ENCODE measurements at regions not wholly inside any gene's neighbourhood (a gene's known extent, or its start where the extent isn't known, plus 50 kb on each side); places are given as distances from the start of the nearest gene placed in this dataset.

DNA sequence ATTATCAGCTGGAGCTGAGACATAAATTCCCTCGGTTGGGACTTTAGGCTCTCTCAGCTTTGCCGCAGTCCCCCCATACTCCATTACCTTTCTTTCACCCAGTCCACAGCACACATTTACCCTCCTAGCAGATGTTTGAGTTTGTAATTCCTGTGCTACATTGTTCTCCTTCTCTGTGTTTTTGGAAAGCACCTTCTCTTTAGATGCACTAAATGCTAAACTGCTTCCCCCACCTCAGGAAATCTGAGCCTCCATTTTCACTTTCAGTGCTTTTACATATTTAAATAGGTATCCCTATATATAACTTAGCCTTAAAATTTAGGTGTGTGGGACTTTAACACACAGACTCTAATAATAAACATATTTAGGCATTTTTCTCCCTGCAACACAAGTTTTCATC lies 356.9 kb downstream of the NFIB start:
- no peak for TF ChIP-seq EZH2 (IDR thresholded peaks at IDR 0.05; ENCODE audit: borderline replicate concordance, low read length)
- TF ChIP-seq, protein P1, sequence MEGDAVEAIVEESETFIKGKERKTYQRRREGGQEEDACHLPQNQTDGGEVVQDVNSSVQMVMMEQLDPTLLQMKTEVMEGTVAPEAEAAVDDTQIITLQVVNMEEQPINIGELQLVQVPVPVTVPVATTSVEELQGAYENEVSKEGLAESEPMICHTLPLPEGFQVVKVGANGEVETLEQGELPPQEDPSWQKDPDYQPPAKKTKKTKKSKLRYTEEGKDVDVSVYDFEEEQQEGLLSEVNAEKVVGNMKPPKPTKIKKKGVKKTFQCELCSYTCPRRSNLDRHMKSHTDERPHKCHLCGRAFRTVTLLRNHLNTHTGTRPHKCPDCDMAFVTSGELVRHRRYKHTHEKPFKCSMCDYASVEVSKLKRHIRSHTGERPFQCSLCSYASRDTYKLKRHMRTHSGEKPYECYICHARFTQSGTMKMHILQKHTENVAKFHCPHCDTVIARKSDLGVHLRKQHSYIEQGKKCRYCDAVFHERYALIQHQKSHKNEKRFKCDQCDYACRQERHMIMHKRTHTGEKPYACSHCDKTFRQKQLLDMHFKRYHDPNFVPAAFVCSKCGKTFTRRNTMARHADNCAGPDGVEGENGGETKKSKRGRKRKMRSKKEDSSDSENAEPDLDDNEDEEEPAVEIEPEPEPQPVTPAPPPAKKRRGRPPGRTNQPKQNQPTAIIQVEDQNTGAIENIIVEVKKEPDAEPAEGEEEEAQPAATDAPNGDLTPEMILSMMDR (IDR thresholded peaks at IDR 0.05; ENCODE audit: low read length): no peak
